ENCODE measurements at regions not wholly inside any gene's neighbourhood (a gene's known extent, or its start where the extent isn't known, plus 50 kb on each side); places are given as distances from the start of the nearest gene placed in this dataset.
A peak's percentile ranks its signal among the peaks of the same experiment; 100 is the strongest.

DNA sequence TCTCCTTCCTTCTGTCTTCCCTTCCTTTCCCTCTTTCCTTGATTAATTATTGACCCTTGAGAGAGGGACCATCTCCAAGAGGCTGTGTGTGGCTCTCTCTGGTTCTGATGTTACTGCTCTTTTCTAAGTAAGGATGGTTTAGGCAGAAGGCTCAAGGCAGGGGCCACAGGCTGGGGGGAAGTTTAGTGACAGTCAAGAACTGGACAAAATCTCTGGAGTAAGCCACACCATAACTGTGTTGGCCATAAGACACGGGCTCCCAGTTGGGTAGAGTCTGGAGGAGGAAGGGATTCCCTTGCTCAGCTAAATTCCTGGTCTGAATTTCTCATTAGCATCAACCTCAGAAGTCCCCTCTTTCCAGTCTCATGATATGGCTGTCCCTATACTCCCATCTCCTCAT lies 74.7 kb downstream of the BUD13 start:
- DNase-seq (ENCODE audit: low read depth in 4 of 4, low spot score in 1 of 4) = no peak

- DNase-seq (ENCODE audit: low read depth in 4 of 4, low spot score in 1 of 4) = no peak
These were observed 75.1 kb downstream of the BUD13 start for GRCh38 chr11:116697639-116698038.

GRCh38 chr11:116697011-116697410 lies 75.8 kb downstream of the BUD13 start:
- DNase-seq (ENCODE audit: low read depth in 4 of 4, low spot score in 1 of 4) = no peak

DNA sequence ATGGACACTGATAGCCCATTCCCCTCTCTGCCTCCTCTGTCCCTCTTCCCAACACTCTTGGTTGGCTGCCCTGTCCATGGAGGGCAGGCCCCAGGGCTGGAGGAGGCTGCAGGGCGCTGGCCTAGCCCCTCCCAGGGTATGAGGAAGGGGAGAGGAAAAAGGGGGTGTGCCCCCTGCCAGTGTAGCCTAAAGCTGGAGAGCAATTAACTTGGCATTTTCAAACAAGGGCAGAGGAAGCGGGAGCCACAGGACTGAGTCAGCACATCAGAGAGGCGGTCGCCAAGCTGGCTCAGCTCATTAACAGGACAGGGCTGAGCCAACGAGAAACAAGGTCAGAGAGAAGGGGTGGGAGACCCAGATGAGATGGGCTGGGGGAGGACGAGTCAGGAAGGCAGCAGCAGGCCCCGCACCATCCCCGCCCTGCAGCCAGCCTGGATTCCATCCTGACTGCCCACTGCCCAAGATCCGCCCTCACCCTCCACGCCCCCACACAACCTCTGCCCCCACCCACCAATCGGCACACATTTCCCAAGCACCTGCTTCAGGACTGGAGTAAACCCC lies 76.3 kb downstream of the BUD13 start:
- DNase-seq (ENCODE audit: low read depth in 4 of 4, low spot score in 1 of 4) = no peak

- no peak for DNase-seq (ENCODE audit: low read depth in 4 of 4, low spot score in 1 of 4)
These were observed 77.0 kb downstream of the BUD13 start for GRCh38 chr11:116695657-116696254.

GRCh38 chr11:116694815-116695590 lies 77.8 kb downstream of the BUD13 start:
- DNase-seq (ENCODE audit: low read depth in 4 of 4, low spot score in 1 of 4) = no peak

- DNase-seq (ENCODE audit: low read depth in 4 of 4, low spot score in 1 of 4) = no peak
These were observed 78.5 kb downstream of the BUD13 start for GRCh38 chr11:116694349-116694725.

- no peak for DNase-seq (ENCODE audit: low read depth in 4 of 4, low spot score in 1 of 4)
These were observed 79.0 kb downstream of the BUD13 start for GRCh38 chr11:116693593-116694348.

- no peak for DNase-seq (ENCODE audit: low read depth in 4 of 4, low spot score in 1 of 4)
These were observed 79.7 kb downstream of the BUD13 start for GRCh38 chr11:116693102-116693570.

GRCh38 chr11:116692318-116693101 lies 80.3 kb downstream of the BUD13 start:
- DNase-seq (ENCODE audit: low read depth in 4 of 4, low spot score in 1 of 4) = no peak

GRCh38 chr11:116691771-116692177 lies 81.0 kb downstream of the BUD13 start:
- DNase-seq (ENCODE audit: low read depth in 4 of 4, low spot score in 1 of 4) = peak; percentile 18 to 52 (median 42)

GRCh38 chr11:116690611-116691010 lies 82.2 kb downstream of the BUD13 start:
- no peak for DNase-seq (ENCODE audit: low read depth in 4 of 4, low spot score in 1 of 4)

- DNase-seq (ENCODE audit: low read depth in 4 of 4, low spot score in 1 of 4) = no peak
These were observed 83.2 kb downstream of the BUD13 start for GRCh38 chr11:116689413-116690127.

DNA sequence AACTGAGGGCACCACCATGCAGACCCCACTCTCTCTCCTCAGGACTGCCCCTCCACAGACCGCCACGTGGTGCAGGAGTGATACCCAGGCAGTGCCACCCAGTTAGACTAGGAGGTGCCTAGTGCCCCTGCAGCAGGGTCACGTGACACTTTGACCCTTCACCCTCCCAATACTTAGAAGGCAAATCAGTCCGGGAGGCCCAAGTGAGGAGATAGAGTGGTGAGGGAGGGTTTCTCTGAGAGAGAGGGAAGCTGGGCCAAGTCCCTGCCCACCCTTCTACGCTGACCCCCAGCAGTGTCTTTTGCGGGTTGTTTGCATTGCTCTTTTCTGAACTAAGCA lies 84.6 kb downstream of the BUD13 start:
- DNase-seq (ENCODE audit: low read depth in 4 of 4, low spot score in 1 of 4) = no peak

DNA sequence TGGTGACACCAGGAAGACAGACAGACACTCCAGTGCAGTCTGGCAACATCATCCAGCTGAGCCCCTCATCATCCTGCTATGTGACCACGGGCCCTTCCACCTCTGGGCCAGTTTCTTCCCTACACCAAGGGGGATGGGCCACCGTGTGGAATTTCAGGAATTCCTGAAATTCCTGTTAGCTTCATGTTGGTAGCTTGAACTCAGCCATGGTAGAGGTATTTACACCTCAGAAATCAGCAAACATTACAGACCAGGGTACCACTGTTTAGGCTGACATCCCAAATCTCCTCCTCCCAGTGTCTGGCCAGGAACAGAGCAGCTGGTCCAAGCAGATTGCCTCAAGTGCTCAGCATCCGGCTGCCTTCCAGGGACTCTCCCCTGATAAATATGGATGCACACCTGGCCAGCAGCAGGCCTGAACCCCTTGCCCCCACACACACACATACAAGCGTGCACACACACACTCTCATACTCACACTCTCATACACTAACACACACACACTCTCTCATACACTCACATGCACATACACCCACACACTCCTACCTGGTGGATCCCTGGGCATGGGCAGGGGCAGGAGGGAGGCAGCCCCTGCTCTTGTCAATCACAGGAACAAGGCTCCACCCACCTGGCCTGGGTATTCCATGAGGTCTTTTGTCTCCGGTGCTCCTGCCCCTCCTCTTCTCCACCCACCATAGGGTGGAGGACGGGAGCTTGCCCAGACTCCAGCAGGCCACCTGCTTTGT lies 85.2 kb downstream of the BUD13 start:
- no peak for DNase-seq (ENCODE audit: low read depth in 4 of 4, low spot score in 1 of 4)

DNA sequence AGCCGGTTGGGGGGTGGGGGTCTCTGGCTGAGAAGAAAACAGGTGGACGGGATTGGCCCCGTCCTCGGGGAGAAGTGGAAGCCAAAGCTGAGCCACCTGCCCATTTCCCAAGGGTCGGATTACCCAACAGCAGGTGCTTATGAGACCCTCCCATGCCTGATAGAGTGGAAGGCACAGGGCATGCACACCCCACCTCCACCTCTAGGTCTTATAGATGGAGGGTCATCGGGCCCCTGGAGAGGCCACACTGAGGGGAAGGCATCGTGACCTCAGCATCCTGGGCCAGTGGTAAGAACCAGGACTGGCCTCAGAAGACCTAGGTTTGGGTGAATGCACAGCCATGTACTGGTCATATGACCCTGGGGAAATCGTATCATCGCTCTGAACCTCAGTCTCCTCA lies 85.9 kb downstream of the BUD13 start:
- DNase-seq (ENCODE audit: low read depth in 4 of 4, low spot score in 1 of 4) = no peak

DNA sequence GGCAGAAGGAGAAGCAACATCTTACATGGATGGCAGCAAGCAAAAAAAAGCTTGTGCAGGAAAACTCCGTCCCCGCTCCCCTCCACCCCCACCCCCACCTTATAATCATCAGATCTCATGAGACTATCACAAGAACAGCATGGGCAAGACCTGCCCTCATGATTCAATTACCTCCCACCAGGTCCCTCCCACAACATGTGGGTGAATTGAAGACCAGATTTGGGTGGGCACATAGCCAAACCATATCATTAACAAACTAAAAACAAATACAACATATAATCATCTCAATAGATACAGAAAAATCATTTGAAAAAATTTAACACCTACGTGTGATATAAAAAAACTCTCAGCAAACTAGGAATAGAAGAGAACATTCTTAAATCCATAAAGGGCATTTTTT lies 88.8 kb downstream of the BUD13 start:
- DNase-seq (ENCODE audit: low read depth in 4 of 4, low spot score in 1 of 4) = no peak

- DNase-seq (ENCODE audit: low read depth in 4 of 4, low spot score in 1 of 4) = no peak
These were observed 92.2 kb downstream of the BUD13 start for GRCh38 chr11:116680349-116681125.

GRCh38 chr11:116678887-116679286 lies 93.9 kb downstream of the BUD13 start:
- DNase-seq (ENCODE audit: low read depth in 4 of 4, low spot score in 1 of 4) = no peak

Data from stimulated activated CD4-positive, alpha-beta T cell treated with anti-CD3 and anti-CD28 coated beads, Interleukin-1b, Interleukin-23, amount 100 ng/mL, for 24 hours (primary cell).